DMS153 treated with DMSO at 0.1 percent for 48 hours (cell line): ENCODE measurements at regions not wholly inside any gene's neighbourhood (a gene's known extent, or its start where the extent isn't known, plus 50 kb on each side); places are given as distances from the start of the nearest gene placed in this dataset.
A peak's percentile ranks its signal among the peaks of the same experiment; 100 is the strongest.
"Not testable (repeated sequence)": the region's sequence is repeated elsewhere in the genome, so short reads cannot be mapped to it uniquely, and the experiment has no call there.

Source experiments
- DNase-seq: peaks from one replicate; lab custom pipeline; 2025; ENCODE audit not compliant: unreplicated experiment; lab: John Stamatoyannopoulos, UW

GRCh38 chr20:22529150-22530019 lies 55.0 kb downstream of the FOXA2 start:
- no peak for DNase-seq

- DNase-seq: no peak
Observed at GRCh38 chr20:22526512-22527012, 57.8 kb downstream of the FOXA2 start.

GRCh38 chr20:22525821-22526220 lies 58.6 kb downstream of the FOXA2 start:
- DNase-seq: no peak

- no peak for DNase-seq
Observed at GRCh38 chr20:22525069-22525820, 59.1 kb downstream of the FOXA2 start.

GRCh38 chr20:22524393-22525015 lies 59.9 kb downstream of the FOXA2 start:
- DNase-seq: no peak

GRCh38 chr20:22523499-22524392 lies 60.6 kb downstream of the FOXA2 start:
- DNase-seq: peak; percentile 25

GRCh38 chr20:22523128-22523498 lies 61.3 kb downstream of the FOXA2 start:
- DNase-seq: no peak

- DNase-seq: no peak
Observed at GRCh38 chr20:22522701-22523100, 61.7 kb downstream of the FOXA2 start.

- not testable (repeated sequence) for DNase-seq
Observed at GRCh38 chr20:22521940-22522339, 62.4 kb downstream of the FOXA2 start.

GRCh38 chr20:22520381-22520780 lies 64.0 kb downstream of the FOXA2 start:
- no peak for DNase-seq

- DNase-seq: no peak
Observed at GRCh38 chr20:22515264-22515663, 69.1 kb downstream of the FOXA2 start.

- DNase-seq: no peak
Observed at GRCh38 chr20:22513574-22513973, 70.8 kb downstream of the FOXA2 start.

- DNase-seq: no peak
Observed at GRCh38 chr20:22512911-22513489, 71.4 kb downstream of the FOXA2 start.

- DNase-seq: peak; percentile 91
Observed at GRCh38 chr20:22511943-22512910, 72.1 kb downstream of the FOXA2 start.

- no peak for DNase-seq
Observed at GRCh38 chr20:22509843-22510147, 74.6 kb downstream of the FOXA2 start.

- no peak for DNase-seq
Observed at GRCh38 chr20:22509090-22509842, 75.1 kb downstream of the FOXA2 start.

- no peak for DNase-seq
Observed at GRCh38 chr20:22508426-22508825, 75.9 kb downstream of the FOXA2 start.

- no peak for DNase-seq
Observed at GRCh38 chr20:22507240-22507961, 77.0 kb downstream of the FOXA2 start.
